IMR-90 (cell line): ENCODE measurements at regions not wholly inside any gene's neighbourhood (a gene's known extent, or its start where the extent isn't known, plus 50 kb on each side); places are given as distances from the start of the nearest gene placed in this dataset.

Source experiments
- ATAC-seq: fragments of 200-7000 bp; cut with Tn5 transposase; 2 replicates; pipeline ENCODE4 v1.9.1; 2020; ENCODE audit warnings: low read depth, mild to moderate bottlenecking, moderate library complexity
- BruUV-seq: library from RNA; stranded (reverse); fragments of 400-500 nt; replicated peaks from 2 replicates; lab custom pipeline; 2021; lab: Mats Ljungman, UMichigan
- CTCF ChIA-PET: fragments of 300-600 bp; formaldehyde crosslinking; extraction: SDS; loops from one replicate; lab custom pipeline; 2021; ENCODE audit warnings: antibody characterized with exemption; lab: Yijun Ruan, JAX
- POLR2A ChIA-PET: fragments of 300-600 bp; sonication (Branson Sonifier 250); formaldehyde crosslinking; loops from one replicate; lab custom pipeline; 2022; ENCODE audit warnings: antibody characterized with exemption; ENCODE audit not compliant: unreplicated experiment; lab: Charles Lee
- DNase-seq: peaks from one replicate; pipeline ENCODE4 v3.0.0; 2013
- H2AFZ ChIP-seq: replicated peaks from 2 replicates; pipeline ENCODE3; 2013; ENCODE audit warnings: low read length, mild to moderate bottlenecking; ENCODE audit not compliant: poor library complexity
- H2AK5ac ChIP-seq: 2 replicates; pipeline ENCODE4 v1.6.1; 2013; ENCODE audit warnings: low read depth, low read length, inconsistent platforms
- H2AK9ac ChIP-seq: replicated peaks from 2 replicates; pipeline ENCODE3; 2013; ENCODE audit warnings: mild to moderate bottlenecking, low read depth, low read length, moderate library complexity; ENCODE audit not compliant: poor library complexity
- H2BK120ac ChIP-seq: 2 replicates; pipeline ENCODE4 v1.6.1; 2013; ENCODE audit warnings: low read depth, low read length, inconsistent platforms
- H2BK15ac ChIP-seq: 3 replicates; pipeline ENCODE4 v1.6.1; 2013; ENCODE audit warnings: low read depth, low read length, inconsistent platforms
- H2BK20ac ChIP-seq: 2 replicates; pipeline ENCODE4 v1.6.1; 2013; ENCODE audit warnings: low read depth, mild to moderate bottlenecking, inconsistent platforms, low read length, moderate library complexity
- H2BK5ac ChIP-seq: 2 replicates; pipeline ENCODE4 v1.6.1; 2013; ENCODE audit warnings: mild to moderate bottlenecking, low read depth, low read length, inconsistent platforms; ENCODE audit not compliant: poor library complexity, severe bottlenecking
- H3K14ac ChIP-seq: replicated peaks from 2 replicates; pipeline ENCODE4 v1.6.1; 2013; ENCODE audit warnings: low read depth, low read length, inconsistent platforms
- H3K18ac ChIP-seq: 2 replicates; pipeline ENCODE4 v1.6.1; 2013; ENCODE audit warnings: low read depth, low read length, control low read depth
- H3K23ac ChIP-seq: 2 replicates; pipeline ENCODE4 v1.6.1; 2013; ENCODE audit warnings: low read depth, low read length, inconsistent platforms
- H3K27ac ChIP-seq: 2 replicates; pipeline ENCODE4 v1.5.1; 2013; ENCODE audit warnings: mild to moderate bottlenecking, control low read depth, low read length; ENCODE audit not compliant: insufficient read depth
- H3K27me3 ChIP-seq: 2 replicates; pipeline ENCODE4 v1.6.1; 2013; ENCODE audit warnings: low read length; ENCODE audit not compliant: control insufficient read depth, insufficient read depth
- H3K36me3 ChIP-seq: 2 replicates; pipeline ENCODE4 v1.6.1; 2013; ENCODE audit warnings: low read length, mixed read lengths; ENCODE audit not compliant: control insufficient read depth, insufficient read depth
- H3K4ac ChIP-seq: 2 replicates; pipeline ENCODE4 v1.6.1; 2013; ENCODE audit warnings: low read depth, low read length, inconsistent platforms
- H3K4me1 ChIP-seq: 2 replicates; pipeline ENCODE4 v1.6.1; 2013; ENCODE audit warnings: low read length, mixed read lengths; ENCODE audit not compliant: control insufficient read depth, insufficient read depth
- H3K4me2 ChIP-seq: 2 replicates; pipeline ENCODE4 v1.6.1; 2013; ENCODE audit warnings: low read depth, mild to moderate bottlenecking, control low read depth, low read length, moderate library complexity
- H3K4me3 ChIP-seq: 2 replicates; pipeline ENCODE4 v1.5.1; 2013; ENCODE audit warnings: low read depth, mild to moderate bottlenecking, control low read depth, low read length, moderate library complexity; ENCODE audit not compliant: insufficient read depth
- H3K56ac ChIP-seq: 2 replicates; pipeline ENCODE4 v1.6.1; 2013; ENCODE audit warnings: low read length, inconsistent platforms; ENCODE audit not compliant: insufficient read depth; ENCODE audit errors: extremely low read depth
- H3K79me1 ChIP-seq, 2 experiments: 2 replicates each; pipeline ENCODE4 v1.6.1; 2013; ENCODE audit warnings: low read length in 2 of 2, inconsistent platforms in 1 of 2, low read depth in 1 of 2
- H3K9ac ChIP-seq: 2 replicates; pipeline ENCODE4 v1.6.1; 2013; ENCODE audit warnings: low read depth, low read length, control low read depth
- H3K9me1 ChIP-seq: 2 replicates; pipeline ENCODE4 v1.6.1; 2013; ENCODE audit warnings: low read length, inconsistent platforms; ENCODE audit not compliant: insufficient read depth
- H3K9me3 ChIP-seq: 2 replicates; pipeline ENCODE4 v1.6.1; 2013; ENCODE audit warnings: low read length; ENCODE audit not compliant: control insufficient read depth, insufficient read depth
- H4K20me1 ChIP-seq: 2 replicates; pipeline ENCODE4 v1.6.1; 2013; ENCODE audit warnings: low read length, inconsistent platforms; ENCODE audit not compliant: insufficient read depth
- H4K5ac ChIP-seq: 2 replicates; pipeline ENCODE4 v1.6.1; 2013; ENCODE audit warnings: mild to moderate bottlenecking, low read depth, low read length, control low read depth
- H4K8ac ChIP-seq, 2 experiments: 2 replicates each; pipeline ENCODE4 v1.6.1; 2013; ENCODE audit warnings: low read depth in 2 of 2, low read length in 2 of 2, control low read depth in 1 of 2, inconsistent platforms in 1 of 2
- H4K91ac ChIP-seq: 2 replicates; pipeline ENCODE4 v1.6.1; 2013; ENCODE audit warnings: low read depth, low read length, inconsistent platforms; ENCODE audit not compliant: insufficient read depth
- CEBPB ChIP-seq: IDR thresholded peaks from 2 replicates; pipeline ENCODE4 v1.6.1; 2012; ENCODE audit warnings: low read depth, low read length, improper control_type of control experiment
- CHD1 ChIP-seq: IDR thresholded peaks from 2 replicates; pipeline ENCODE4 v1.6.1; 2012; ENCODE audit warnings: low read depth, low read length, improper control_type of control experiment
- FOS ChIP-seq: fragments of 150-350 bp; IDR thresholded peaks from 2 replicates; pipeline ENCODE4 v1.6.1; 2016; ENCODE audit warnings: low read depth, low read length
- MAFK ChIP-seq: IDR thresholded peaks from 2 replicates; pipeline ENCODE4 v1.6.1; 2012; ENCODE audit warnings: low read depth, low read length, improper control_type of control experiment
- MAZ ChIP-seq: IDR thresholded peaks from 2 replicates; pipeline ENCODE4 v1.6.1; 2012; ENCODE audit warnings: low read depth, mild to moderate bottlenecking, low read length, improper control_type of control experiment, moderate library complexity, borderline replicate concordance
- MXI1 ChIP-seq: IDR thresholded peaks from 2 replicates; pipeline ENCODE4 v1.6.1; 2012; ENCODE audit warnings: low read depth, mild to moderate bottlenecking, low read length, moderate library complexity, borderline replicate concordance
- NFE2L2 ChIP-seq: fragments of 150-350 bp; IDR thresholded peaks from 2 replicates; pipeline ENCODE4 v1.6.1; 2016; ENCODE audit warnings: low read depth, mild to moderate bottlenecking, low read length
- RAD21 ChIP-seq: IDR thresholded peaks from 2 replicates; pipeline ENCODE4 v1.6.1; 2012; ENCODE audit warnings: low read length, improper control_type of control experiment
- RFX5 ChIP-seq: IDR thresholded peaks from 2 replicates; pipeline ENCODE4 v1.8.0; 2012; ENCODE audit warnings: low read depth, mild to moderate bottlenecking, low read length, moderate library complexity
- WGBS, 2 experiments: methylation state at CpG; one replicate each; pipeline versions ENCODE4 v1.1.5 to v1.1.7; 2013; ENCODE audit warnings: missing lambda C conversion rate in 2 of 2; ENCODE audit not compliant: insufficient read length in 1 of 2; ENCODE audit errors: extremely low coverage in 2 of 2; 5-methylcytosine and 5-hydroxymethylcytosine counted together
- dilution Hi-C: fragments of 300-500 bp; cut with HindIII; formaldehyde crosslinking; loops from one replicate; pipeline ENCODE4 v1.14.3; 2018; ENCODE audit warnings: low sequenced_read_pairs; ENCODE audit not compliant: unreplicated experiment
- in situ Hi-C: fragments of 300-500 bp; cut with MboI; formaldehyde crosslinking; loops from 3 replicates; pipeline ENCODE4 v1.14.3; 2019; ENCODE audit warnings: low sequenced_read_pairs, inconsistent platforms, mixed read lengths
- intact Hi-C: fragments of 100-400 bp; cut with micrococcal nuclease; formaldehyde crosslinking; loops from 2 replicates; pipeline ENCODE4 v1.10.0; 2022

- DNase-seq: no peak
- Histone ChIP-seq H4K5ac (no peak overlapping the region), H3K79me1 (no peaks in the 10 kb centered on the region), H3K27ac (no peak overlapping the region), H2AK9ac (no peak overlapping the region), H2AK5ac (no peak overlapping the region), H3K9me1 (no peaks in the 10 kb centered on the region), H4K8ac (no peak overlapping the region), H3K14ac (no peak overlapping the region), H3K23ac (no peak overlapping the region), H3K56ac (no peak overlapping the region), H3K36me3 (no peaks in the 10 kb centered on the region), H3K4ac (no peak overlapping the region), H2BK5ac (no peak overlapping the region), H2BK20ac (no peak overlapping the region), H3K9me3 (no peaks in the 10 kb centered on the region), H2AFZ (no peak overlapping the region), H4K91ac (no peak overlapping the region), H3K27me3 (no peaks in the 10 kb centered on the region), H3K4me2 (no peak overlapping the region), H2BK120ac (no peak overlapping the region), H2BK15ac (no peak overlapping the region), H3K4me3 (no peak overlapping the region), H4K20me1 (no peaks in the 10 kb centered on the region), H3K9ac (no peak overlapping the region), H3K4me1 (no peaks in the 10 kb centered on the region), H3K18ac (no peak overlapping the region)
- TF ChIP-seq CEBPB (no peak), MAFK (no peak), RAD21 (no peak), CHD1 (no peak), FOS (no peak), RFX5 (no peak), MAZ (no peak), NFE2L2 (no peak), MXI1 (no peak)
- in situ Hi-C loops: no loop called here
- intact Hi-C loops: no loop called here
- CTCF ChIA-PET: interaction anchor here (1.0 kb wide), 1 partner anchor 27 kb away, joined by 3 read pairs; no protein-coding TSS in a partner anchor
- no TSS peak for BruUV-seq
- 67% methylated on average over 1 of the region's 3 CpGs; no CpG with 5 or more reads in 1 of the 2 experiments for WGBS, 2 experiments
- dilution Hi-C loops: no loop called here
- POLR2A ChIA-PET: no interaction called here
- no peak for ATAC-seq
Observed at GRCh38 chr18:39190508-39190907, 1624.9 kb upstream of the CELF4 start.
